ENCODE measurements at regions not wholly inside any gene's neighbourhood (a gene's known extent, or its start where the extent isn't known, plus 50 kb on each side); places are given as distances from the start of the nearest gene placed in this dataset.

DNA sequence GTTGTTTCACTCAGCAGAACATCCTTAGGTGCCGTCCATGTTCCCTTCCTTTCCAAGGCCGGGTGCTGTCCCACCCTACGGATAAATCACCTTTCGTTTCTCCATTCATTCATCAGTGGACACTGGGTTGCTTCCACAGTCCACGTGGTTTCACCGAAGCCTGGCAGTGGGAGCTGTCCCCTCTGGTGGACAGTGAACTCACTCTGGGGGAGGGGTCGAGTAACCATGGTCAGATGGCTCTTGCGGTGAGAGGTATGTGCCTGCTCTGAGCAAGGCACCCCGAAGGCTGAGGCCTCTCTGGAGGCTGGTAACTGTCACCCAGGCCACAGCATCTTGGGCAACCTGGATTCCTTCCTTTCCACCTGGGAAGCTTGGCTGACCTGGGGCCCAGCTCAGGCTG, 61.5 kb upstream of the TWIST2 start:
- TF ChIP-seq, protein P1, sequence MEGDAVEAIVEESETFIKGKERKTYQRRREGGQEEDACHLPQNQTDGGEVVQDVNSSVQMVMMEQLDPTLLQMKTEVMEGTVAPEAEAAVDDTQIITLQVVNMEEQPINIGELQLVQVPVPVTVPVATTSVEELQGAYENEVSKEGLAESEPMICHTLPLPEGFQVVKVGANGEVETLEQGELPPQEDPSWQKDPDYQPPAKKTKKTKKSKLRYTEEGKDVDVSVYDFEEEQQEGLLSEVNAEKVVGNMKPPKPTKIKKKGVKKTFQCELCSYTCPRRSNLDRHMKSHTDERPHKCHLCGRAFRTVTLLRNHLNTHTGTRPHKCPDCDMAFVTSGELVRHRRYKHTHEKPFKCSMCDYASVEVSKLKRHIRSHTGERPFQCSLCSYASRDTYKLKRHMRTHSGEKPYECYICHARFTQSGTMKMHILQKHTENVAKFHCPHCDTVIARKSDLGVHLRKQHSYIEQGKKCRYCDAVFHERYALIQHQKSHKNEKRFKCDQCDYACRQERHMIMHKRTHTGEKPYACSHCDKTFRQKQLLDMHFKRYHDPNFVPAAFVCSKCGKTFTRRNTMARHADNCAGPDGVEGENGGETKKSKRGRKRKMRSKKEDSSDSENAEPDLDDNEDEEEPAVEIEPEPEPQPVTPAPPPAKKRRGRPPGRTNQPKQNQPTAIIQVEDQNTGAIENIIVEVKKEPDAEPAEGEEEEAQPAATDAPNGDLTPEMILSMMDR (IDR thresholded peaks at IDR 0.05; ENCODE audit: borderline replicate concordance, insufficient read depth, low read depth, low read length), result no peak
- H3K4me3 ChIP-seq (ENCODE audit: low read depth, low read length), result no peak overlapping the region

DNA sequence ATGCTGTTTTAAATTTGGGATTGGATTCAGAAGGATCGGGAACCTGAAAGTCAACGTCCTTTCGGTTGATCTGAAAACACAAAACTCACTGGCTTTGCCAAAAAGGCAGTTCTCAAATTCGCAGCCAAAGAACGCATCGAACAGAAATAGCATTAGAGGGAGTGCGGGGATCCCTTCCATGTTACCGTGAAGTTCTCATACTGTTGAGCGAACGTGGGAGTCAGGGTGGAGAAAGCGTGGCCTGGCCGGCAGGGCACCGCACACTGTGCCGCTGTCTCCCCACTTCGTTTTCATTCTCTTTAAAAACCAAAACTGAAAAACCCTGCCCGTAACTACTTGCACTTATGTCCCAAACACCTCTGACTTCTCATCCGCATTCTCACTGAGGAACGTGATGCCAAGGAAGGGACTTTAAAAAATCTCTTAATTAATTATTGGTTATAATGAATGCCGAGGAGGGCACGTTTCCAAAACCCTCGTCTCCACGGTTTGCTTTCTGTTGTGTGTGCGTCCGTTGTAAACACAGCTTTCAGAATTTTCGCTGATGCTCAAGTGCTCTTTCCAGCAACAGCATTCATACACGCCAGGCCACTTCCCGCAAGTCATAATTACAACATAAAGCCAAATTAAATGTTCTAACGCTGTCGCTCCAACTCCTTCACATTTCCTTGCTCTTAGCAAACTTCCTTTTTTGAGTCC, 60.9 kb upstream of the TWIST2 start:
- TF ChIP-seq, protein P1 (IDR thresholded peaks at IDR 0.05; ENCODE audit: borderline replicate concordance, insufficient read depth, low read depth, low read length), result no peak
- H3K4me3 ChIP-seq (ENCODE audit: low read depth, low read length), result no peak overlapping the region

DNA sequence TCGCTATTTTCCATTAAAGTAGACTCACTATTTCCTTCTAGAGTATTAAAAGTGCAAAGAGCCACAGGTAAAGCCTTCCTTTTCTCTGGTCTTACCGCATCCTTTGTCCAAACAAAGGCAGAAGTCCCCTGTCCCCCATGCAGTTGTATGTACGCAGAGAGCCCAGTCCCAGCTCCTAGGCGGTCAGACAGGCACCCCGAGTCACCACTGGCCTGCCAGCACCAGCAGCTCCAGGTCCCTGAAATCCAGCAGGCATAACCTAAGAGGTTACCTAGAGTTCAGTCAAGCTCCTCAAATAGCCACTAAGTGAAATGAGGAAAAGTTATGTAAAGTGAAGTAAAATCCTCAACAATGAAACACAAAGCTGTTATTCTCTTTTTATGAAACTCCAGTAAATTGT, 60.4 kb upstream of the TWIST2 start:
- TF ChIP-seq, protein P1 (IDR thresholded peaks at IDR 0.05; ENCODE audit: borderline replicate concordance, insufficient read depth, low read depth, low read length), result no peak
- H3K4me3 ChIP-seq (ENCODE audit: low read depth, low read length), result no peak overlapping the region

DNA sequence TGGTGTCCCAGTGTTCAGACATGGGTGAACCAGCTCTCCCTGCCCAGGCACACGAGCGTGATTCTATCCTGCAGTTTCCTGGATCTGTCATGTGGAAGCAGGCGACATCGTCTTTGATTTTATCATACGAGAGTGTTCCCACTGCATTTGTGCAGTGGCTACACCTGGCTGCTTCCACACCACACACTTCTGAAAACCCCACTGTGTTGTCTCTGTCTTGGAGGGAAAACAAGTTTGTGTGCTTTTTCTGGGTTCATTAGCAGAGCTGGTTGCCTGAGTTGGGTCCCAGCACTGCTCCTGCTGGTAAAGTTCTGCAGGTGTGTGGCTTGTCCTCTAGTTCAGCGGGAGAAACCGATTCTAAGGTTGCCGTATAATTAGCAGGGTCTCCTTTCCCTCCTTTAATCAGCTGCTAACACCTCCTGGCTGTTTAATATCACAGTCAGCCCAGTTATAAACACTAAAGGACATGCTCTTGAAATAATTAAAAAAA, 58.5 kb upstream of the TWIST2 start:
- TF ChIP-seq, protein P1 (IDR thresholded peaks at IDR 0.05; ENCODE audit: borderline replicate concordance, insufficient read depth, low read depth, low read length), result no peak
- no peak overlapping the region for H3K4me3 ChIP-seq (ENCODE audit: low read depth, low read length)

DNA sequence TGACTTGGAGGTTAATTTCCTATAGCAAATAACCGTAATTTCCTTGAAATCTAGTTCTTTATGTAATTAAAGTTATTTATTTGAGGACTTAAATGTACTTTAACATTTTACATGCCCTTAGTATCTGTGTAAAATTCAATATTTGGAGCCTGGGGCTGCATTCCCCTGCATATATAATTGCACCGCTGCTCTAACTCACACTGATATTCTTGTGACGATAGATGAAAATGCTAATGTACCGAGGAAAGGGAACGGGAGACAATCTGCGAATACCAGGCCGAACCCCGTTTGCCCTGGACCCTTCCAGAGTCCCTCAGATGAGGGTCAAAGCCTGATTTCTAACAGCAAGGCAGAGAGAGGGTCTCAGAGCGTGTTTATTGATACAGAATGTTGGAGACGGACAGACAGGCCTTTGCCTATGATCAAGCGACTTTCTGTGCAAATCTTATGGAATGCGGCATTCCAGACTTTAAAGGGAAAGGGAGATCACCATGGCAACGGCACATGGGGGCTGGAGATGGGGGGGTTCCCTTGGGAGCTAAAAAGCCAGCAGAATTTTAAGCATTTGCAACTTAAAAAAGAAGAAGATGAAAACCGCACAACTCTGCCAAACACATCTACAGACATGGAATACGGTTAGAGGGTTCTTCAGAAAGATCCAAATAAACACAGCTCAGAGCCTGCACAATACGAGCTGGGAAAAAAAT, 57.6 kb upstream of the TWIST2 start:
- H3K4me3 ChIP-seq (ENCODE audit: low read depth, low read length), result no peak overlapping the region
- TF ChIP-seq, protein P1 (IDR thresholded peaks at IDR 0.05; ENCODE audit: borderline replicate concordance, insufficient read depth, low read depth, low read length), result no peak

DNA sequence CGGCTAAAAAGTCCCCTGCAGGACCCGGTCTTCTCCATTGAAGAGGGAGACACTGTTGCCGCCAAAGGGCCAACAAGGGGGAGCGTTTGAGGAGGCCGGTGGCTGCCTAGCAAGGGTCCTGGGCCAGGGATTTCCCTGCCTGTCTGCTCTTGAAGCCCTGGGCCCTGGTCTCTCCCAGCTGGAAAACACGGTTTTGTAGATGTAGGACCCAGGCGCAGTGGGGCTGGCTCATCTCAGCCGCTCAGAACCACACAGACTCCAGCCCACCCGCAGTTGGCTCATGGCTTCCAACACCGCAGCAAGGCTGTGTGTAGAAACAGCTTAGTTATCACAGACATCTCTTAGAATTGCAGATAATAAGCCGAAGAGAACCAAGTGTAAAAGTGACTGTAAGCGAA, 57.1 kb upstream of the TWIST2 start:
- TF ChIP-seq, protein P1 (IDR thresholded peaks at IDR 0.05; ENCODE audit: borderline replicate concordance, insufficient read depth, low read depth, low read length), result no peak

DNA sequence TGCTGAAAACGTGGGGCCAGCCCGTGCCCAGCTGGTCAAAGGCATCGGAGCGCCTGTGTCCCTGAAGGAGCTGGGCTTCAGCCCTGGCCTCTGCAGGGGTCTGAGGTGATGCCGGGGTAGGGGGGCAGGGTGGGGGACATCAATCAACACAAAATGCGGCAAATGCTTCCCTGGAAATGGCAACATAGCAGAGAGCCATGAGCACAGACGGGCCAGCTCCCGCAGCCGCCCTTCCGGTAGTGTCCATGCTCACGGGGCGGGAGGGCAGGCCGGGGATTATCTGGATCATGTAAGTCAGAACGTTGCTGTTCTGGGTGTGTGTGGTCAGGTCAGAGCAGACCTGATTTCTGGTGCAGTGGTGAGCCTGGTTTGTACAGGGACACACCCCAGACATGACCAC, 56.5 kb upstream of the TWIST2 start:
- no peak overlapping the region for H3K4me3 ChIP-seq (ENCODE audit: low read depth, low read length)
- TF ChIP-seq, protein P1 (IDR thresholded peaks at IDR 0.05; ENCODE audit: borderline replicate concordance, insufficient read depth, low read depth, low read length), result no peak

More for the DNA sequence above, 57.1 kb upstream of the TWIST2 start:
- H3K4me3 ChIP-seq (ENCODE audit: low read depth, low read length), result no peak overlapping the region

All from GM12875 (cell line).